AG04449 (cell line): ENCODE measurements at regions not wholly inside any gene's neighbourhood (a gene's known extent, or its start where the extent isn't known, plus 50 kb on each side); places are given as distances from the start of the nearest gene placed in this dataset.

Experiments used
- CTCF ChIA-PET: fragments of 350-600 bp; formaldehyde crosslinking; extraction: SDS; loops from one replicate; lab custom pipeline; 2021; ENCODE audit warnings: antibody characterized with exemption; lab: Yijun Ruan, JAX
- POLR2A ChIA-PET: fragments of 400-600, 350-600 bp; formaldehyde crosslinking; extraction: SDS; loops from one replicate; lab custom pipeline; 2020; ENCODE audit warnings: antibody characterized with exemption, inconsistent platforms; lab: Yijun Ruan, JAX
- DNase-seq: peaks from one replicate; pipeline ENCODE4 v3.0.0-alpha.2; 2010; ENCODE audit warnings: low read depth, low spot score
- H3K4me3 ChIP-seq: 2 replicates; pipeline ENCODE4 v1.5.1; 2011; ENCODE audit warnings: low read depth, mild to moderate bottlenecking, control low read depth, low read length
- CTCF ChIP-seq: IDR thresholded peaks from one replicate; pipeline ENCODE4 v1.5.1; 2011; ENCODE audit warnings: mild to moderate bottlenecking, moderate library complexity, low read length, control low read depth, inconsistent platforms; ENCODE audit not compliant: insufficient read depth; ENCODE audit errors: missing control alignments

- DNase-seq: no peak
- H3K4me3 ChIP-seq: no peak overlapping the region
- ChIA-PET CTCF (no interaction called here), POLR2A (no interaction called here)
- no peak for TF ChIP-seq CTCF
Measured at GRCh38 chr13:85592211-85592610, 207.0 kb downstream of the SLITRK6 start.

DNA sequence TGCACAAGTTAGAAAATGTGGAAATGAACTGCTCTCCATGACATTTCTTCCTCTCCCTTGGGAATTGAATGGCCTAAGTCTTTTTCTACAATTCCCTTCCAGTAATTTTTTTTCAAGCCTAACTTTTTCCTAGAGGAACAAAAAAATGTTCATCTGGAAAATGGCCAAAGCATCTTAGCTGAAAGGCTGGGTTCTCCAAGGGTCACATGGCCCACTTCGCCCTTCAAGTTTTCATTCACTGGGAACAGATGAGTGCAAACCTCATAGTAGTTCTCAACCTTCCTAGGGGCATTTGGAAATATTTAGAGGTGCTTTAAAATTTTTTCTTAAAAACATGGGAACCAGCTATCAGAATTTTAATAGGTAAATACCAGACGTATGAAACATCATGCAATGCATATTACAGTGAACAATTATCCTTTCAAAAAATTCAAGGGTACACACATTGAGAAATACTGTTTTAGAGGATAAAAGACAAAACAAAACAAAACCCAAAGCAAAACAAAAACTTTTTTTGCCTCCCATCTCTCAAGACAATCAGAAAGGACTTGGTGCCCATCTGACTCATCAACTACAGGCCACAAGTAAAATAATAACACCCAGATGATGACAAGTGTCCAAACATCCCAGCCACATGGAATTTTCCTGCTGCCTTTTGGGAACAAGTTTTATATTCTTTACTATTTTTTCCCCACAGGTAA is 208.8 kb downstream of the SLITRK6 start:
- ChIA-PET POLR2A (no interaction called here), CTCF (no interaction called here)
- no peak overlapping the region for H3K4me3 ChIP-seq
- DNase-seq: no peak
- no peak for TF ChIP-seq CTCF

DNA sequence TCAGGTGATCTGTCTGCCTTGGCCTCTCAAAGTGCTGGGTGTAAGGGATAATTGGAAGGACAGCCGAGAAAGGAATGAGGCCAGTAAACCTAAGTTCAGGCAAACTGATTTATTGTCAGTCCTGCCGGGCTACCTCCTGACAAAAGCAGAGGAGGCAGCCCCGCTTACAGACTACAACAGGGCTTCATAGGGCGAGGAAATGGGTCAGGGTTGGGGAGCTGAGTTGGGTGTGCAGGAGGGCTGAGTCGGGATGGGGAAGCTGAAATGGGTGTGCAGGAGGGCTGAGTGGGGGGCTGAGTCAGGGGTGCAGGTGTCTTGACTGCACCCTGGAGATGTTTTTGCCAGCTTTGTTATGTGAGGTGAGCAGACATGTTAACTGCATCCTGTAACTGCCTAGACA is 210.2 kb downstream of the SLITRK6 start:
- no peak overlapping the region for H3K4me3 ChIP-seq
- no peak for DNase-seq
- TF ChIP-seq CTCF: no peak
- ChIA-PET CTCF (no interaction called here), POLR2A (no interaction called here)

GRCh38 chr13:85588359-85588758 is 210.9 kb downstream of the SLITRK6 start:
- ChIA-PET CTCF (no interaction called here), POLR2A (no interaction called here)
- no peak overlapping the region for H3K4me3 ChIP-seq
- TF ChIP-seq CTCF: no peak
- DNase-seq: no peak

- no peak for TF ChIP-seq CTCF
- no peak for DNase-seq
- ChIA-PET POLR2A (no interaction called here), CTCF (no interaction called here)
- H3K4me3 ChIP-seq: no peak overlapping the region
Measured at GRCh38 chr13:85586856-85587255, 212.4 kb downstream of the SLITRK6 start.

DNA sequence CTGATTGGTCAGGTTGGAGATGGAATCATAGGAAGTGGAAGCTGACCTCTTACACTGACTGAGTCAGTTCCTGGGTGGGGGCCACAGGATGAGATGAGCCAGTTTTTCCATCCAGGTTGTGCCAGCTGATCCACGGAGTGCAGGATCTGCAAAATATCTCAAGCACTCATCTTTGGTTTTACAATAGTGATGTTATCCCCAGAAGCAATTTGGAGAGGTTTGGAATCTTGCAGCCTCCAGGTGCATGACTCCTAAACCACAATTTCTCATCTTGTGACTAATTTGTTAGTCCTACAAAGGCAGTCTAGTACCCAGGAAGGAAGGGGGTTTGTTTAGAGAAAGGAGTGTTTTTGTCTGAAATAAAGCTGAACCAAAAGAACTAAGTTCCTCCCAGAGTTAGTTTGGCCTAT is 212.8 kb downstream of the SLITRK6 start:
- ChIA-PET CTCF (no interaction called here), POLR2A (no interaction called here)
- no peak overlapping the region for H3K4me3 ChIP-seq

More for the DNA sequence above, 212.8 kb downstream of the SLITRK6 start:
- TF ChIP-seq CTCF: no peak
- no peak for DNase-seq
